ENCODE measurements at regions not wholly inside any gene's neighbourhood (a gene's known extent, or its start where the extent isn't known, plus 50 kb on each side); places are given as distances from the start of the nearest gene placed in this dataset.
A peak's percentile ranks its signal among the peaks of the same experiment; 100 is the strongest.

- BruUV-seq (replicated peaks) = no TSS peak
- Histone ChIP-seq H3K27ac (ENCODE audit: low read length) (no peak overlapping the region), H3K4me3 (ENCODE audit: low read depth in 2 of 2, low read length in 2 of 2) (no peak overlapping the region), H3K36me3 (ENCODE audit: control insufficient read depth, insufficient read depth, low read length) (no peaks in the 10 kb centered on the region), H3K4me1 (ENCODE audit: control insufficient read depth, insufficient read depth, low read length) (no peaks in the 10 kb centered on the region), H3K27me3 (ENCODE audit: control insufficient read depth, insufficient read depth, low read length) (no peaks in the 10 kb centered on the region; the same call in 1 of the 2 replicates), H3K9me3 (ENCODE audit: control insufficient read depth, insufficient read depth, low read depth, low read length) (no peaks in the 10 kb centered on the region)
- DNase-seq (ENCODE audit: low read depth, low spot score) = no peak
- no peak for TF ChIP-seq SIN3A (IDR thresholded peaks at IDR 0.05; ENCODE audit: borderline replicate concordance, insufficient read depth, low read depth, low read length)
- TF ChIP-seq POLR2AphosphoS5 (IDR thresholded peaks at IDR 0.05; ENCODE audit: low read depth, low read length) = no peak
- no peak for TF ChIP-seq CTCF (IDR thresholded peaks at IDR 0.05)
- ChIA-PET CTCF (interaction anchor here (1.4 kb wide), 1 partner anchor 258 kb away, joined by 11 read pairs; no protein-coding TSS in a partner anchor), POLR2A (no interaction called here)
- intact Hi-C loops (cut with micrococcal nuclease; ENCODE audit: unreplicated experiment) (loop anchor here (2.0 kb wide), 1 partner anchor 257 kb away; no protein-coding TSS in a partner anchor), in situ Hi-C loops (cut with HindIII; ENCODE audit: low pct_unique_long_range_greater_than_20kb, low sequenced_read_pairs) (no loop called here)
- no peak for ATAC-seq
Measured at GRCh38 chr22:49047447-49047846, 780.2 kb downstream of the BRD1 start.

GRCh38 chr22:49046546-49047361 is 780.9 kb downstream of the BRD1 start:
- no peaks in the 10 kb centered on the region; the same call in 1 of the 2 replicates for H3K27me3 ChIP-seq (ENCODE audit: control insufficient read depth, insufficient read depth, low read length)

More at GRCh38 chr22:49046546-49047361, 780.9 kb downstream of the BRD1 start:
- no peaks in the 10 kb centered on the region for H3K4me1 ChIP-seq (ENCODE audit: control insufficient read depth, insufficient read depth, low read length)
- H3K27ac ChIP-seq (ENCODE audit: low read length) = no peak overlapping the region
- H3K9me3 ChIP-seq (ENCODE audit: control insufficient read depth, insufficient read depth, low read depth, low read length) = no peaks in the 10 kb centered on the region
- CTCF ChIA-PET = interaction anchor here (0.6 to 1.4 kb wide), 4 partner anchors 258 to 377 kb away, joined by 3 to 11 read pairs (median 4); no protein-coding TSS in a partner anchor
- intact Hi-C loops (cut with micrococcal nuclease; ENCODE audit: unreplicated experiment) = loop anchor here (2.0 kb wide), 1 partner anchor 258 kb away; no protein-coding TSS in a partner anchor
- DNase-seq (ENCODE audit: low read depth, low spot score) = no peak
- ATAC-seq = peak; percentile 95
- no TSS peak for BruUV-seq (replicated peaks)
- no peaks in the 10 kb centered on the region for H3K36me3 ChIP-seq (ENCODE audit: control insufficient read depth, insufficient read depth, low read length)
- no peak overlapping the region for H3K4me3 ChIP-seq (ENCODE audit: low read depth in 2 of 2, low read length in 2 of 2)
- in situ Hi-C loops (cut with HindIII; ENCODE audit: low pct_unique_long_range_greater_than_20kb, low sequenced_read_pairs) = no loop called here
- POLR2A ChIA-PET = no interaction called here
- TF ChIP-seq CTCF (IDR thresholded peaks at IDR 0.05) (peak; percentile 74; the same call in 1 of the 2 replicates), POLR2AphosphoS5 (IDR thresholded peaks at IDR 0.05; ENCODE audit: low read depth, low read length) (no peak)

Data from Panc1 (cell line).